Tibial nerve (tissue), 4 donors: ENCODE measurements at regions not wholly inside any gene's neighbourhood (a gene's known extent, or its start where the extent isn't known, plus 50 kb on each side); places are given as distances from the start of the nearest gene placed in this dataset.

Experiments
- DNase-seq, 2 donors: peaks; one replicate each; pipeline ENCODE4 v3.0.0-alpha.2; 2019; ENCODE audit warnings: low spot score in 2 of 2
- H3K27ac ChIP-seq, 4 donors: fragments of 200-600 bp; sonication (generic) in 3 of 4; one replicate each; pipeline ENCODE4 v1.5.1; 2017 to 2019; ENCODE audit warnings: mild to moderate bottlenecking in 1 of 4
- H3K27me3 ChIP-seq, 2 donors: fragments of 200-600 bp; sonication (generic) in 1 of 2; one replicate each; pipeline versions ENCODE4 v1.5.1 to v1.6.0; 2017 to 2019
- H3K36me3 ChIP-seq, 3 donors: fragments of 200-600 bp; sonication (generic); one replicate each; pipeline ENCODE4 v1.5.1; 2018 to 2019
- H3K4me1 ChIP-seq, 4 donors: fragments of 200-600 bp; sonication (generic) in 3 of 4; one replicate each; pipeline ENCODE4 v1.5.1; 2017 to 2019
- H3K4me3 ChIP-seq, 4 donors: fragments of 200-600 bp; sonication (generic) in 3 of 4; one replicate each; pipeline ENCODE4 v1.5.1; 2017 to 2019; ENCODE audit warnings: mild to moderate bottlenecking in 1 of 4, moderate library complexity in 1 of 4
- H3K9me3 ChIP-seq, 4 donors: fragments of 200-600 bp; sonication (generic) in 3 of 4; one replicate each; pipeline ENCODE4 v1.5.1; 2017 to 2019
- EP300 ChIP-seq, 2 donors: sonication (generic); formaldehyde crosslinking; IDR thresholded peaks; one replicate each; pipeline ENCODE4 v1.6.1; 2017; ENCODE audit warnings: antibody characterized with exemption in 2 of 2, mild to moderate bottlenecking in 1 of 2
- POLR2A ChIP-seq, 2 donors: fragments of 450-650 bp; IDR thresholded peaks; one replicate each; pipeline ENCODE4 v1.6.1; 2017; ENCODE audit warnings: antibody characterized with exemption in 2 of 2, mild to moderate bottlenecking in 2 of 2, moderate library complexity in 2 of 2
- WGBS, 2 donors: methylation state at CpG; one replicate each; pipeline ENCODE4 v1.1.5; 2018; 5-methylcytosine and 5-hydroxymethylcytosine counted together
- TF ChIP-seq, protein P1 (sequence below), 5 experiments: fragments of 200-600 bp in 3 of 5; fragments of 450-650 bp in 2 of 5; sonication (generic) in 3 of 5; IDR thresholded peaks; one replicate each; pipeline ENCODE4 v1.5.1; 2016 to 2019; ENCODE audit warnings: antibody characterized with exemption in 5 of 5, mild to moderate bottlenecking in 3 of 5, moderate library complexity in 2 of 5

DNA sequence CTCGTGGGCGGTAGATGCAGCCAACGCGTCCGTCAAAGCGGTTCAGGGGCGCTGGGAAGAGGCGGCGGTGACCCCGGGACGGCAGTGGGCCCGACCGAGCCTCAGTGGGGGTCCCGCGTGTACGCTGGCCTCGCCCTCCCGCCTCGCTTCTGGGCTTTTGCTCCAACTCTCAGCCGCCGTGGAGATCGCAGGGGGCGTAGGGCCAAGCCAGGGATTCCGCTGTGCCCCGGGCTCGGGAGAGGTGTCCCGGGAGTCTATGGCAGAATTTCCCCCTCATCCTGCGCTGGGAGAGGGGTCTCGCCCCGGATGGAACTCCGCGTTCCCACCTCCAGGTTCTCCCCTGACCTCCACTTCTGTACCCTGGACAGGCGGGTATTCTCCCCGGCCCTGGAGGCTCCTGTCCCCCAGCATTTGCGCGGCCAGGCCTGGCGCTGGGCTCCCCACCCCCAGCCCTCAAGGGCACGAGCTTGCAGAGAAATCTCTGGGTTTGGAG, 131.9 kb downstream of the MRPL36 start:
- peaks cover 0 to 18% (median 10%) of the 10 kb centered on the region in 4 donors for H3K4me1 ChIP-seq
- peak overlapping the region in 2 of 4 donors; percentile 12 to 40 for H3K4me3 ChIP-seq
- no peak overlapping the region for H3K27ac ChIP-seq
- TF ChIP-seq EP300 (IDR thresholded peaks at IDR 0.05) = no peak
- TF ChIP-seq, protein P1, sequence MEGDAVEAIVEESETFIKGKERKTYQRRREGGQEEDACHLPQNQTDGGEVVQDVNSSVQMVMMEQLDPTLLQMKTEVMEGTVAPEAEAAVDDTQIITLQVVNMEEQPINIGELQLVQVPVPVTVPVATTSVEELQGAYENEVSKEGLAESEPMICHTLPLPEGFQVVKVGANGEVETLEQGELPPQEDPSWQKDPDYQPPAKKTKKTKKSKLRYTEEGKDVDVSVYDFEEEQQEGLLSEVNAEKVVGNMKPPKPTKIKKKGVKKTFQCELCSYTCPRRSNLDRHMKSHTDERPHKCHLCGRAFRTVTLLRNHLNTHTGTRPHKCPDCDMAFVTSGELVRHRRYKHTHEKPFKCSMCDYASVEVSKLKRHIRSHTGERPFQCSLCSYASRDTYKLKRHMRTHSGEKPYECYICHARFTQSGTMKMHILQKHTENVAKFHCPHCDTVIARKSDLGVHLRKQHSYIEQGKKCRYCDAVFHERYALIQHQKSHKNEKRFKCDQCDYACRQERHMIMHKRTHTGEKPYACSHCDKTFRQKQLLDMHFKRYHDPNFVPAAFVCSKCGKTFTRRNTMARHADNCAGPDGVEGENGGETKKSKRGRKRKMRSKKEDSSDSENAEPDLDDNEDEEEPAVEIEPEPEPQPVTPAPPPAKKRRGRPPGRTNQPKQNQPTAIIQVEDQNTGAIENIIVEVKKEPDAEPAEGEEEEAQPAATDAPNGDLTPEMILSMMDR (IDR thresholded peaks at IDR 0.05) = no peak
- no peak for TF ChIP-seq POLR2A (IDR thresholded peaks at IDR 0.05)
- no peaks in the 10 kb centered on the region for H3K36me3 ChIP-seq
- no peak for DNase-seq
- 0 to 6% methylated on average over 1 to 22 of the region's 38 CpGs for WGBS, 2 donors
- H3K27me3 ChIP-seq = peaks cover 0 to 58% of the 10 kb centered on the region in 2 donors
- peaks cover 0 to 16% (median 0%) of the 10 kb centered on the region in 4 donors for H3K9me3 ChIP-seq

DNA sequence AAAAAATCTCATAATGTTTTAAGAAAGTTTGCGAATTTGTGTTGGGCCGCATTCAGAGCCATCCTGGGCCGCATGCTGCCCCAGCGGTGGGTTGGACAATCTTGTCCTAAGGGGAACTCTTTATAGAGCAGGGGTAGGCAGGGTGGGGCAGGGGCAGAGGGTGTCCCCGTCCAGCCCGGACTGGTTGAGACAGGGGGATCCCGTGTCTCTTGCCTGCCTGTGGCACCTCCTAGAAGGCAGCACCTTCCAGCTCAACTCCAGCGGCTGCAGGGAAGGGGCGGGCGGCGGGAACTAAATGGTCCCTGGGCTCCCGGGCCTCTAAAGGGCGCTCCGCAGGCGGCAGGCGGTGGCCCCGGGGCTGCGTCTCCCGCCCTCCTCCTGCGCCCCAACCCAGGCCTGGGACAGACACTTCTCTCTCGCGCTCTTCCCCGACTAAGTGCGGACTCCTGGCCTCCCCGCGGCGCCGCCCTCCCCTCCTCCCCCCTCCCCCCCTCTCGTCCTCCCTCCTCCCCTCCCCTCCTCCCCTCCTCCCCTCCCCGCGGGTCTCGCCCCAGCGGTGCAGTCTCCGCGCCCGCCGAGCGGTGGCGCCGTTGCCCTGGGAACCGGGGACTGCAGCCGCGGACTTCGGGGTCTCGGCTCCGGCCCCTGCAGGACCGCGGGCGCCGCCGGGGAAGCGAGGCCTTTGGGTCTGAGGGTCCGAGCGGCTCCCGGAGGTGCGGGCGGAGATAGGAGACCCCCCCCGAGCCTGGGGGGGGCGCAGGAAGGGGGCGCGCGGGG, 132.6 kb downstream of the MRPL36 start:
- Histone ChIP-seq H3K4me3 (peak overlapping the region in 2 of 4 donors; percentile 12 to 40), H3K36me3 (no peaks in the 10 kb centered on the region), H3K9me3 (peaks cover 0 to 16% (median 0%) of the 10 kb centered on the region in 4 donors), H3K27me3 (peaks cover 0 to 58% of the 10 kb centered on the region in 2 donors), H3K4me1 (peaks cover 0 to 18% (median 10%) of the 10 kb centered on the region in 4 donors), H3K27ac (no peak overlapping the region)
- no peak for TF ChIP-seq EP300 (IDR thresholded peaks at IDR 0.05)
- no peak for TF ChIP-seq POLR2A (IDR thresholded peaks at IDR 0.05)
- TF ChIP-seq, protein P1 (IDR thresholded peaks at IDR 0.05) = peak in 3 of 5 experiments; percentile 7 to 45 (median 23)
- no peak for DNase-seq
- WGBS, 2 donors = 5 to 19% methylated on average over 9 to 51 of the region's 62 CpGs

DNA sequence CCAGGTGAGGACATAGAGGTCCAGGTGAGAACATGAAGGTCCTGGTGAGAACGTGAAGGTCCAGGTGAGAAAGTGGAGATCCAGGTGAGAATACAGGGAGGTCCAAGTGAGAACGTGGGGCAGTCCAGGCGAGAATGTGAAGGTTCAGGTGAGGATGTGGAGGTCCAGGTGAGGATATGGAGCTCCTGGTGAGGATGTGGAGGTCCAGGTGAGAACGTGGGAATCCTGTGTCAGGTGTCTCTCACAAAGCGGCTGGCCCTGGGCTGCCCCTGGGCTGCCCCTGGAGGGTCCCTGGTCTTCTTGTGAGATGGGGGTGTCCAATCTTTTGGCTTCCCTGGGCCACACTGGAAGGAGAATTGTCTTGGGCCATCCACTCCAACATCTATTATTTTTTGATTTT, 133.4 kb downstream of the MRPL36 start:
- Histone ChIP-seq H3K4me3 (no peak overlapping the region), H3K36me3 (no peaks in the 10 kb centered on the region), H3K4me1 (peaks cover 0 to 18% (median 10%) of the 10 kb centered on the region in 4 donors), H3K27ac (no peak overlapping the region), H3K27me3 (peaks cover 0 to 64% of the 10 kb centered on the region in 2 donors), H3K9me3 (peaks cover 0 to 15% (median 0%) of the 10 kb centered on the region in 4 donors)
- no peak for DNase-seq
- 88% methylated on average over 5 of the region's 5 CpGs for WGBS, 2 donors
- TF ChIP-seq, protein P1 (IDR thresholded peaks at IDR 0.05) = no peak

DNA sequence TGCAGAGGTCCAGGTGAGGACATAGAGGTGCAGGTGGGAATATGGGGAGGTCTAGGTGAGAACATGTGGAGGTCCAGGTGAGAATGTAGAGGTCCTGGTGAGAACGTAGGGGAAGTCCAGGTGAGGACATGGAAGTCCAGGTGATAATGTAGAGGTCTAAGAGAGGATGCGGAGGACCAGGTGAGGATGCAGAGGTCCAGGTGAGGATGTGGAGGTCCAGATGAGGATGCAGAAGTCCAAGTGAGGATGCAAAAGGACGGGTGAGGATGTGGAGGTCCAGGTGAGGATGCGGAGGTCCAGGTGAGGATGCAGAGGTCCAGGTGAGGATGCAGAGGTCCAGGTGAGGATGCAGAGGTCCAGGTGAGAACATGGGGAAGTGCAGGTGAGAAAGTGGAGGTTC, 133.8 kb downstream of the MRPL36 start:
- H3K36me3 ChIP-seq = no peaks in the 10 kb centered on the region
- H3K9me3 ChIP-seq = peaks cover 0 to 11% (median 0%) of the 10 kb centered on the region in 4 donors
- peaks cover 0 to 67% of the 10 kb centered on the region in 2 donors for H3K27me3 ChIP-seq
- no peak for DNase-seq
- WGBS, 2 donors = 90% methylated on average over 4 of the region's 4 CpGs
- peaks cover 0 to 18% (median 10%) of the 10 kb centered on the region in 4 donors for H3K4me1 ChIP-seq
- TF ChIP-seq EP300 (IDR thresholded peaks at IDR 0.05) = no peak
- TF ChIP-seq POLR2A (IDR thresholded peaks at IDR 0.05) = no peak
- TF ChIP-seq, protein P1 (IDR thresholded peaks at IDR 0.05) = no peak
- no peak overlapping the region for H3K27ac ChIP-seq
- no peak overlapping the region for H3K4me3 ChIP-seq

DNA sequence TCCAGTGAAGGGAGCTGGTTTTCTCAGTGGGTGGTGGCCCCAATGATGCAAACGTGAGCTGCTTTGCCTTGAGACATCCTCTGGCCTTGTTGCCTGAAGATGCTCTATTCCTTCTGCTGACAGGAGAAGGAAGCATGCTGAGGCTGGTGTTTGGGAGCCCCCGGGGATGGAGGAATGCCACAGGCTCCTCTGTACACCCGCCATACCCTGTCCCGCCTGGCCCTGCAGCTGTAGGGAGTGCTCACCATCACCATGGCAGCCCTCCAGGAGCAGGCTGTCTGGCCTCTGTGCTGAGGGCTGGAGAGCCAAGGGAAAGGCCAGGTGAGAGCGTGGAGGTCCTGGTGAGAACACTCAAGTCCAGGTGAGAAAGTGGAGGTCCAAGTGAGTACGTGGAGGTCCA, 134.4 kb downstream of the MRPL36 start:
- no peaks in the 10 kb centered on the region for H3K36me3 ChIP-seq
- no peak for DNase-seq
- H3K27me3 ChIP-seq = peaks cover 0 to 71% of the 10 kb centered on the region in 2 donors
- 69 to 78% methylated on average over 6 of the region's 6 CpGs for WGBS, 2 donors
- no peak overlapping the region for H3K4me3 ChIP-seq
- H3K27ac ChIP-seq = no peak overlapping the region
- TF ChIP-seq POLR2A (IDR thresholded peaks at IDR 0.05) (no peak), EP300 (IDR thresholded peaks at IDR 0.05) (no peak)
- TF ChIP-seq, protein P1 (IDR thresholded peaks at IDR 0.05) = no peak
- peaks cover 0 to 9% (median 0%) of the 10 kb centered on the region in 4 donors for H3K9me3 ChIP-seq
- H3K4me1 ChIP-seq = peaks cover 0 to 18% (median 10%) of the 10 kb centered on the region in 4 donors
